ENCODE measurements at regions not wholly inside any gene's neighbourhood (a gene's known extent, or its start where the extent isn't known, plus 50 kb on each side); places are given as distances from the start of the nearest gene placed in this dataset.

DNA sequence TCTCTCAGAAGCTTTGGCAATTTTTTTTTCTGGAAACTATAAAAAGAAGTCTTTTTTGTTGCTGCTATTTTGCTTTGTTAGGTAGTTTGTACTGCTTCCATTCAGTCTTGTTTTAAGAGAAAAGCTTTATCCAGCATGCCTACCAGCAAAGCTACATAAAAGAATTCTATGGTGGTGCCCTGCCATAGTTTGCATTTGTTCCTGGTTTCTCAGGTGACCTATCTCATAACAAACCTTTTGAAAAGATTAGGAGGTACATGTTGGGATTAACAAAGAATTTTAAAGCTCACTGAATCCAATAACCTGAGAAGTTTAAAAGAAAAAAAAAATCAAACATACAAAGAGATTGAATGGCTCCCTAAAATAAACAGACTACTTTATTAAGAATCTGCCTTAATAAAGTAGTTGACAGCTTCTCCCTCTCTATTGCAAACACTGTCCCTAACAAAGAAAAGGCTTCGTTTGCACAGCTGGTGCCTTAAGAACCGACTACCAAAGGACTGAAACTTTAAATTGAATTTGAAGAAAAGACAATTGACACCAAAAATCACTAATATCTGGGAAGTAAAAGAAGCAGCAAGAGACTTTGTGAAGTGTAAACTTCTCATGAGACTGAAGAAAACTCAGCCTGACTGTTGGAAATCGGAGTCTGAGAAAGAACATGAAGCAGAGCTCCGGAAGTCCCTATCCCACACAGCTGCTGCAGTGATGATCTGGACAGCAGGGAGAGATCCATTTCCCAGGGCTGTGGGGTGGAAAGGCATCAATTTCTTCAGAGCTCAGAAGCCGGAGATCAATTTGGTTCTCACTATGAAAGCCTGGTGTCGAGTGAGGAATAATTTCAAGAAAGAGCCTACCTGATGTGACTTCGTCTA lies 102.7 kb upstream of the PLEKHA5 start:
- no peak overlapping the region for H3K4ac ChIP-seq (ENCODE audit: low read length)
- no peaks in the 10 kb centered on the region for H3K27me3 ChIP-seq (ENCODE audit: control insufficient read depth in 3 of 3, insufficient read depth in 3 of 3, low read depth in 1 of 3, low read length in 3 of 3)
- H3K4me2 ChIP-seq (ENCODE audit: insufficient read depth, low read length, poor library complexity, severe bottlenecking) = no peak overlapping the region
- H3K23ac ChIP-seq (ENCODE audit: low read depth, low read length, poor library complexity) = no peak overlapping the region
- no peak overlapping the region for H2BK5ac ChIP-seq (ENCODE audit: low read length)
- peak overlapping the region; percentile 54 for H2AFZ ChIP-seq (ENCODE audit: low read length)
- H3K27ac ChIP-seq (replicated peaks; ENCODE audit: low read length) = no peak overlapping the region
- H2BK120ac ChIP-seq (ENCODE audit: low read depth, low read length) = no peak overlapping the region
- peaks cover 4 to 10% of the 10 kb centered on the region in 2 donors for H3K4me1 ChIP-seq (ENCODE audit: control insufficient read depth in 2 of 2, insufficient read depth in 1 of 2, low read depth in 1 of 2, low read length in 2 of 2)
- H2AK5ac ChIP-seq (ENCODE audit: low read depth, low read length) = no peak overlapping the region
- no peak overlapping the region for H3K14ac ChIP-seq (ENCODE audit: low read length)
- no peak overlapping the region for H3K9ac ChIP-seq (ENCODE audit: low read depth, low read length, poor library complexity)
- H2BK12ac ChIP-seq (ENCODE audit: low read length) = no peak overlapping the region
- no peaks in the 10 kb centered on the region for H3K79me1 ChIP-seq (ENCODE audit: low read depth, low read length)
- no peak overlapping the region for H4K8ac ChIP-seq (ENCODE audit: low read depth, low read length)
- H4K91ac ChIP-seq (ENCODE audit: low read depth, low read length, poor library complexity) = no peak overlapping the region
- no peak overlapping the region for H3K4me3 ChIP-seq (ENCODE audit: low read length in 2 of 2)
- H3K18ac ChIP-seq (ENCODE audit: low read length) = no peak overlapping the region
- no peak for DNase-seq (ENCODE audit: low spot score)
- no peak overlapping the region for H2BK15ac ChIP-seq (ENCODE audit: low read length)
- no peaks in the 10 kb centered on the region for H3K36me3 ChIP-seq (replicated peaks in 1 of 2; ENCODE audit: control insufficient read depth in 2 of 2, insufficient read depth in 2 of 2, low read length in 2 of 2)
- no CpG with 5 or more reads among the region's 7 CpGs for WGBS, 2 donors (ENCODE audit: extremely low coverage in 2 of 2, insufficient read length in 2 of 2, insufficient replicate concordance in 1 of 2)
- H3K9me3 ChIP-seq (replicated peaks in 1 of 2; ENCODE audit: control insufficient read depth in 2 of 2, insufficient read depth in 1 of 2, low read depth in 1 of 2, low read length in 2 of 2) = peaks cover 3 to 13% of the 10 kb centered on the region in 2 donors

GRCh38 chr12:19030180-19030579 lies 99.4 kb upstream of the PLEKHA5 start:
- Histone ChIP-seq H2BK15ac (ENCODE audit: low read length) (no peak overlapping the region), H2BK120ac (ENCODE audit: low read depth, low read length) (no peak overlapping the region), H3K18ac (ENCODE audit: low read length) (no peak overlapping the region), H3K4me2 (ENCODE audit: insufficient read depth, low read length, poor library complexity, severe bottlenecking) (no peak overlapping the region), H3K27me3 (ENCODE audit: control insufficient read depth in 3 of 3, insufficient read depth in 3 of 3, low read depth in 1 of 3, low read length in 3 of 3) (no peaks in the 10 kb centered on the region), H3K9ac (ENCODE audit: low read depth, low read length, poor library complexity) (no peak overlapping the region), H3K79me1 (ENCODE audit: low read depth, low read length) (no peaks in the 10 kb centered on the region), H2AFZ (ENCODE audit: low read length) (no peak overlapping the region), H3K9me3 (replicated peaks in 1 of 2; ENCODE audit: control insufficient read depth in 2 of 2, insufficient read depth in 1 of 2, low read depth in 1 of 2, low read length in 2 of 2) (peaks cover 6 to 28% of the 10 kb centered on the region in 2 donors), H3K4me1 (ENCODE audit: control insufficient read depth in 2 of 2, insufficient read depth in 1 of 2, low read depth in 1 of 2, low read length in 2 of 2) (peaks cover 4 to 10% of the 10 kb centered on the region in 2 donors), H3K36me3 (replicated peaks in 1 of 2; ENCODE audit: control insufficient read depth in 2 of 2, insufficient read depth in 2 of 2, low read length in 2 of 2) (no peaks in the 10 kb centered on the region), H3K4me3 (ENCODE audit: low read length in 2 of 2) (no peak overlapping the region), H4K91ac (ENCODE audit: low read depth, low read length, poor library complexity) (no peak overlapping the region), H4K8ac (ENCODE audit: low read depth, low read length) (no peak overlapping the region), H2BK5ac (ENCODE audit: low read length) (no peak overlapping the region), H3K23ac (ENCODE audit: low read depth, low read length, poor library complexity) (no peak overlapping the region), H2AK5ac (ENCODE audit: low read depth, low read length) (no peak overlapping the region), H3K14ac (ENCODE audit: low read length) (no peak overlapping the region), H2BK12ac (ENCODE audit: low read length) (no peak overlapping the region), H3K27ac (replicated peaks; ENCODE audit: low read length) (no peak overlapping the region), H3K4ac (ENCODE audit: low read length) (no peak overlapping the region)
- no CpG with 5 or more reads among the region's 4 CpGs for WGBS, 2 donors (ENCODE audit: extremely low coverage in 2 of 2, insufficient read length in 2 of 2, insufficient replicate concordance in 1 of 2)
- no peak for DNase-seq (ENCODE audit: low spot score)

- H3K4me3 ChIP-seq (ENCODE audit: low read length in 2 of 2) = no peak overlapping the region
Observed at GRCh38 chr12:19030603-19031002, 98.9 kb upstream of the PLEKHA5 start.

GRCh38 chr12:19031032-19031431 lies 98.5 kb upstream of the PLEKHA5 start:
- no peak overlapping the region for H3K14ac ChIP-seq (ENCODE audit: low read length)
- no peak overlapping the region for H2BK5ac ChIP-seq (ENCODE audit: low read length)
- H3K27me3 ChIP-seq (ENCODE audit: control insufficient read depth in 3 of 3, insufficient read depth in 3 of 3, low read depth in 1 of 3, low read length in 3 of 3) = no peaks in the 10 kb centered on the region
- H4K8ac ChIP-seq (ENCODE audit: low read depth, low read length) = no peak overlapping the region
- no peaks in the 10 kb centered on the region for H3K36me3 ChIP-seq (replicated peaks in 1 of 2; ENCODE audit: control insufficient read depth in 2 of 2, insufficient read depth in 2 of 2, low read length in 2 of 2)
- no peak overlapping the region for H3K4me3 ChIP-seq (ENCODE audit: low read length in 2 of 2)
- no peak overlapping the region for H3K18ac ChIP-seq (ENCODE audit: low read length)
- DNase-seq (ENCODE audit: low spot score) = no peak
- H2AFZ ChIP-seq (ENCODE audit: low read length) = no peak overlapping the region
- H3K27ac ChIP-seq (replicated peaks; ENCODE audit: low read length) = no peak overlapping the region
- H3K23ac ChIP-seq (ENCODE audit: low read depth, low read length, poor library complexity) = no peak overlapping the region
- H3K9ac ChIP-seq (ENCODE audit: low read depth, low read length, poor library complexity) = no peak overlapping the region
- no peak overlapping the region for H3K4ac ChIP-seq (ENCODE audit: low read length)
- no peak overlapping the region for H2BK12ac ChIP-seq (ENCODE audit: low read length)
- H2BK120ac ChIP-seq (ENCODE audit: low read depth, low read length) = no peak overlapping the region
- H3K9me3 ChIP-seq (replicated peaks in 1 of 2; ENCODE audit: control insufficient read depth in 2 of 2, insufficient read depth in 1 of 2, low read depth in 1 of 2, low read length in 2 of 2) = peaks cover 3 to 25% of the 10 kb centered on the region in 2 donors
- H3K79me1 ChIP-seq (ENCODE audit: low read depth, low read length) = no peaks in the 10 kb centered on the region
- no peak overlapping the region for H2AK5ac ChIP-seq (ENCODE audit: low read depth, low read length)
- no peak overlapping the region for H2BK15ac ChIP-seq (ENCODE audit: low read length)
- H3K4me2 ChIP-seq (ENCODE audit: insufficient read depth, low read length, poor library complexity, severe bottlenecking) = no peak overlapping the region
- no peak overlapping the region for H4K91ac ChIP-seq (ENCODE audit: low read depth, low read length, poor library complexity)
- WGBS, 2 donors (ENCODE audit: extremely low coverage in 2 of 2, insufficient read length in 2 of 2, insufficient replicate concordance in 1 of 2) = no CpG with 5 or more reads among the region's 4 CpGs
- H3K4me1 ChIP-seq (ENCODE audit: control insufficient read depth in 2 of 2, insufficient read depth in 1 of 2, low read depth in 1 of 2, low read length in 2 of 2) = peaks cover 4 to 10% of the 10 kb centered on the region in 2 donors

More at GRCh38 chr12:19030603-19031002, 98.9 kb upstream of the PLEKHA5 start:
- Histone ChIP-seq H4K8ac (ENCODE audit: low read depth, low read length) (no peak overlapping the region), H3K14ac (ENCODE audit: low read length) (no peak overlapping the region), H3K27me3 (ENCODE audit: control insufficient read depth in 3 of 3, insufficient read depth in 3 of 3, low read depth in 1 of 3, low read length in 3 of 3) (no peaks in the 10 kb centered on the region), H3K9ac (ENCODE audit: low read depth, low read length, poor library complexity) (no peak overlapping the region), H2BK12ac (ENCODE audit: low read length) (no peak overlapping the region), H3K36me3 (replicated peaks in 1 of 2; ENCODE audit: control insufficient read depth in 2 of 2, insufficient read depth in 2 of 2, low read length in 2 of 2) (no peaks in the 10 kb centered on the region), H2AFZ (ENCODE audit: low read length) (no peak overlapping the region), H4K91ac (ENCODE audit: low read depth, low read length, poor library complexity) (no peak overlapping the region), H3K4ac (ENCODE audit: low read length) (no peak overlapping the region), H3K27ac (replicated peaks; ENCODE audit: low read length) (no peak overlapping the region), H3K23ac (ENCODE audit: low read depth, low read length, poor library complexity) (no peak overlapping the region), H3K18ac (ENCODE audit: low read length) (no peak overlapping the region), H2AK5ac (ENCODE audit: low read depth, low read length) (no peak overlapping the region), H3K4me1 (ENCODE audit: control insufficient read depth in 2 of 2, insufficient read depth in 1 of 2, low read depth in 1 of 2, low read length in 2 of 2) (peaks cover 4 to 10% of the 10 kb centered on the region in 2 donors), H3K9me3 (replicated peaks in 1 of 2; ENCODE audit: control insufficient read depth in 2 of 2, insufficient read depth in 1 of 2, low read depth in 1 of 2, low read length in 2 of 2) (peaks cover 4 to 25% of the 10 kb centered on the region in 2 donors), H3K4me2 (ENCODE audit: insufficient read depth, low read length, poor library complexity, severe bottlenecking) (no peak overlapping the region), H2BK5ac (ENCODE audit: low read length) (no peak overlapping the region), H3K79me1 (ENCODE audit: low read depth, low read length) (no peaks in the 10 kb centered on the region), H2BK15ac (ENCODE audit: low read length) (no peak overlapping the region), H2BK120ac (ENCODE audit: low read depth, low read length) (no peak overlapping the region)
- DNase-seq (ENCODE audit: low spot score) = no peak
